ENCODE measurements at regions not wholly inside any gene's neighbourhood (a gene's known extent, or its start where the extent isn't known, plus 50 kb on each side); places are given as distances from the start of the nearest gene placed in this dataset.

DNA sequence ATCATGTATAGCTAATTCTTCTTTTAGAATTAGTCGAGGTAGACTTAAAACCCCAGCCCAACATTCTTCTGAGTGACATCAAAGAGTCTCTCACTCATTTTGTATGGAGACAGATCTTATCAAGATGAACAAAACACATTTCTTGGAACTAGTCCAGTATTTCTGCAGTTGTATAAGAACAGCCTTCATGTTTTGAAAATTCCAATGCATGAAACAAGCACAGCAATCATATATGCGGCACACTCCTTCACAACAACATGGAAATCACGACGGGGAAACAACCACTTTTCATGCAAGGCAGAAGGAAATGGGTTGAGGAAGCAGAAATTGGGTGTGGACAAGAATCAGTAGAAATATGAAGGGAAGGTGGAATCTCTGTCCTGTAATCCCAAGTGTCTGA, 113.8 kb downstream of the PLK2 start:
- TF ChIP-seq, protein P1, sequence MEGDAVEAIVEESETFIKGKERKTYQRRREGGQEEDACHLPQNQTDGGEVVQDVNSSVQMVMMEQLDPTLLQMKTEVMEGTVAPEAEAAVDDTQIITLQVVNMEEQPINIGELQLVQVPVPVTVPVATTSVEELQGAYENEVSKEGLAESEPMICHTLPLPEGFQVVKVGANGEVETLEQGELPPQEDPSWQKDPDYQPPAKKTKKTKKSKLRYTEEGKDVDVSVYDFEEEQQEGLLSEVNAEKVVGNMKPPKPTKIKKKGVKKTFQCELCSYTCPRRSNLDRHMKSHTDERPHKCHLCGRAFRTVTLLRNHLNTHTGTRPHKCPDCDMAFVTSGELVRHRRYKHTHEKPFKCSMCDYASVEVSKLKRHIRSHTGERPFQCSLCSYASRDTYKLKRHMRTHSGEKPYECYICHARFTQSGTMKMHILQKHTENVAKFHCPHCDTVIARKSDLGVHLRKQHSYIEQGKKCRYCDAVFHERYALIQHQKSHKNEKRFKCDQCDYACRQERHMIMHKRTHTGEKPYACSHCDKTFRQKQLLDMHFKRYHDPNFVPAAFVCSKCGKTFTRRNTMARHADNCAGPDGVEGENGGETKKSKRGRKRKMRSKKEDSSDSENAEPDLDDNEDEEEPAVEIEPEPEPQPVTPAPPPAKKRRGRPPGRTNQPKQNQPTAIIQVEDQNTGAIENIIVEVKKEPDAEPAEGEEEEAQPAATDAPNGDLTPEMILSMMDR (IDR thresholded peaks at IDR 0.05) = no peak
- no peak for TF ChIP-seq EP300 (IDR thresholded peaks at IDR 0.05)
